HG03432 (cell line): ENCODE measurements at regions not wholly inside any gene's neighbourhood (a gene's known extent, or its start where the extent isn't known, plus 50 kb on each side); places are given as distances from the start of the nearest gene placed in this dataset.
"Not testable (repeated sequence)": the region's sequence is repeated elsewhere in the genome, so short reads cannot be mapped to it uniquely, and the experiment has no call there.

Experiments used
- ATAC-seq: cut with Tn5 transposase; IDR thresholded peaks from one replicate; pipeline ENCODE4 v1.9.1; 2021; ENCODE audit warnings: mild to moderate bottlenecking, moderate library complexity; ENCODE audit not compliant: unreplicated experiment

DNA sequence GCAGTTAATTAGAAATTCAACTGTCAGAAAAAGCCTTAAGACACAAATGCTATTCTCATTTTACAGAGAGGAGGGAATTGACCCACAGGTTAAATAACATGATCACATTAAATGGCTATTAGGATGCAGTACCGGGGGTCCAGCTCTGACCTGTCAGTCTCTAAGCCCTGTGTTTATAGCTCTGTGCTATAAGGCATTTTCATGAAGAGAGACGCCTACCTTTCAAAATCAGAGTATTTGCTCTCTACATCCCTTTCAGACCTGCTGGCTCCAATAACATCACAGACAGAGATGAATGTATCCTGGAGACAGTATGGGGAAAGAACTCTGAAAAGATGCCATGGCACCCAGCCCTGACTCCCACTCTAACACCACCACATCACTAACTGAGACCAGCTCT lies 189.9 kb upstream of the PRSS58 start:
- ATAC-seq = no peak

DNA sequence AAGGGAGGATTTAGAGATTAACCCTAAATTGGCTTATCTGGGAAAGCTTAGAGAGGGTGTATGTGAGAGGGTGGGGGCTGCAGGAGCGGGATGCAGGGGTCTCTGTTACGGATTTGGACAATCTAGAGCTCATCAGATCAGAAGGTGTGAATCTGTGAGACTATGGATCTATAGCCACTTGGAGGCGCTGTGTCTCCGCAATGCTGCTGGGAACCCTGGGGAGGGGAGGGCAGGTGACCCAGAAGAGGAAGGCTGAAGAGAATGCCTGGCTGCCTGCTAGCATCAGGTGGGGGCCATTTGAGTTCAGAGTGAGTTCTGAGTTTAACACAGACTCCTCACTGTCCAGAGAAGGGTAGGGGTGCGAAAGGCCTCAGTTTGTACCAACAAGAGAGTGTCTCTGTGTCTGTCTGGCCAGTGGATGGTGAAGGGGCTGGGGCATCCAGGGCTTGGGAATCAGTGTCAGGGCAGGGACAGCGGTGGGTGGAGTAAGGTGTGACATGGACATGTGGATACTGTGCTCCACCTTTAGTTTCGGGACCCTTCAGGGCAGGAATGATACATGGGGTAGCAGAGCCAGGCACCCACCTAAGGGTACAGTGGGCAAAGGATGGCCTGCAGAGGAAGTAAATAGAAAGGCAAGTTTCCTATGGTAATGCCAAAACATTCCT lies 187.3 kb upstream of the PRSS58 start:
- ATAC-seq = no peak

DNA sequence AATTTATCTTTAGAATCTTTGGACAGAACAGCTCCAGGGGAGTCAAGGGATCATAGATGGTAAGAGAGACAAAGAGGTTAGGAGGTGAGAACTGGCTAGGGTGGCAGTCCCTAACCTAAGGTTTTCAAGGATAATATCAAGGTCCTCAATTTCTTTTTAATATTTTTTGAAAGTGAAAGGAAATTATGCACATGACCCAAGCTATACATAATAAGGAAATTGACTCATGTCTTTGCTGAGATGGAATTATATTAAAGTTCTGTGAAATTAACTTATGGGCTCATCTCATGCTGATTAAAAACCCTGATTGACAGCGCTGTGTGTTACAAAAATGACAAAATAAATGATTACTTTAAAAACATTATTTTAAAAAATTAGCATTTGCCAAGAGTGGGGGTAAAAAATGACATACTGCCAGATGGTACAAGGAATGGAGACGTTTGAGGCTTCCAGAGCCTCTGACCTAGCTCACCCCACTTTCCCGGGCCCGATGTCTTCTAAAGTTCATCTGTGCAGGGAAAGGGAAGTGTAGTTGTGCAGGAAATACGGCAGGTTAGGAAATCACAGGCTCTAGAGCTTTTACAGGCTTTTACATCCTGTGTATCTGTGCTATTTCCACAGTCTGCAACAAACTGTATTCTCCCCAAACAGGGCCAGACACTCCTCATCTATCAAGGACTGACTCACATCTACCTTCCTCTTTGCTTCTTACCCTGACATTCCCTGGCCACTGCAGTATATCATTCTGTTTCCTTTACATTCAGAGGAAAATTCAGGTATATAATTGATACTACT lies 185.6 kb upstream of the PRSS58 start:
- no peak for ATAC-seq

DNA sequence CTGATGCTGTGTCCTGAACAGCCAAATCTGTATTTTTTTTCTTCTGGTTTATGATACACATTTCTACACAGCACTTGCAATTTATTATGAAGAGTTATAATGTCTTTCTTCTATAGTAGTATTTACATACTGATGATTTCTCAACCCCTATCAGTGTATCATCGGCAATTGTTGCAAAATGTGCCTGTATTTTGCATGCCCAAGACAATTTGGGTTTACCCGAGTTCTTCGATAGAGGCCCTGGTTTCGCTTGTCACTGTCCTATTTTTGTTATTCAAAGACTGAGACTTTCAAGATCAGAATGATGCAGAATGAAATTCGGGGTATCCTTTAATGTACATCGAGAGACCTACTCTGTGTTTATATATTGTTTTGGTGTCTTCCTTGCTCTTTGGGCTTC lies 184.5 kb upstream of the PRSS58 start:
- no peak for ATAC-seq

DNA sequence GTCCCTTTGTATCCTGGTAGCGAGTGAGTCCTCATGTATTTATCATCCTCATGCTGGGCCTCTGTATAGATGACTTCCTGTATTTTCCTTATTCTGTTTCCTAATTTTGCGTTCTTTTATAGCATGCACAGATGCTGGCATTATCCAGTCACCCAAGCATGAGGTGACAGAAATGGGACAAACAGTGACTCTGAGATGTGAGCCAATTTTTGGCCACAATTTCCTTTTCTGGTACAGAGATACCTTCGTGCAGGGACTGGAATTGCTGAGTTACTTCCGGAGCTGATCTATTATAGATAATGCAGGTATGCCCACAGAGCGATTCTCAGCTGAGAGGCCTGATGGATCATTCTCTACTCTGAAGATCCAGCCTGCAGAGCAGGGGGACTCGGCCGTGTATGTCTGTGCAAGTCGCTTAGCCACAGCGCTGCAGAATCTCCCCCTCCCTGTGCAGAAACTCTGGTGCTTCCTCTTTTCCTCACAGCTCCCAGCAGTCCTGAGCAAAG lies 183.1 kb upstream of the PRSS58 start:
- ATAC-seq = peak; percentile 35

DNA sequence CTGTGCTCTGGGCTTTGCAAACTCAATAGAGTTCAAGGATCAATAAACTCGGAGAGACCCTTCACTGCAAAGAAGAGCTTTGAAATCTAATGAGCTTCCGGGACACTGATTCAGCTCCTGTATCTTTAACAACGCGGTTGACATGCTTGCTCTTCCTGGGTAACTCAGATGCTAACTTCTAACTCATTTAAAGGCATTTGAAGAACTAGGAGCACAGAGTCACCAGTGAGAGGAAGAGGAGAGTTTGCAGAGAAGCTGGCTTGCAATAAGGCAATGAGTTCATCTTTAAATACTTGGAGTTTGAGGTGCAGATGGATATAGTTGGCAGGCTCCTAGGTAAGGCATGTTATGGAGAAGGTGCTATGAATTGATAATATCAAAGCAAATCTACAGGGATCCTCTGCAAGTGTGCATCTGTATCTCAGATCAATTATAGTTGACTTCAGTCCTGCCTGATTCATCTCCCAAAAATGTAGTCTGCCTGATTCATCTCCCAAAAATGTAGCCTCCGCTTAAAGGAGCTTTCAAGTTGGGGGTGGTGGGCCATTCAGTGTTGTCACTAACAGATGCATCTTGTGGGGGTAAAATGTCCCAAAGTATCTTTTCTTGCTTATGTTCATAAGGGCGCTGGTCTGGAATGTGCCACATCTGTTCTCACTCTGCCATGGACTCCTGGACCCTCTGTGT lies 182.5 kb upstream of the PRSS58 start:
- no peak for ATAC-seq

DNA sequence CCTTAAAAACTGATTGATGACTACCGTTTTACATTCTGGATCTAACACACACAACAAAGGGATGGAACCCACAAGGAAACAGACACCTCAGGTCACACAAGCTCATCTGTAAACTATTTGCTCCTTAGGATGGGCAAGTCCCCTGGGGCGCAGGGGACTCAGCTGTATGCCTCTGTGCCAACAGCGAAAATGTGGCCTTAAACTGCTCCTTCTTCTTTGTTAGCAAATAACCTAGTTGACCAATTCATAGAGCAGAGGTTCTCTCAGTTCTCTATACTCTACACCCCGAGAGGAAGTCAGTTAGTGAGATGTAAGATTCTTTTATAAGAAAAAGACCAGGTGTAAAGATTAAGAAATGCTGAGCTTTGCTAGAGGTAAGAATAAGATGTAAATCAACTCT lies 181.9 kb upstream of the PRSS58 start:
- peak; percentile 71 for ATAC-seq

DNA sequence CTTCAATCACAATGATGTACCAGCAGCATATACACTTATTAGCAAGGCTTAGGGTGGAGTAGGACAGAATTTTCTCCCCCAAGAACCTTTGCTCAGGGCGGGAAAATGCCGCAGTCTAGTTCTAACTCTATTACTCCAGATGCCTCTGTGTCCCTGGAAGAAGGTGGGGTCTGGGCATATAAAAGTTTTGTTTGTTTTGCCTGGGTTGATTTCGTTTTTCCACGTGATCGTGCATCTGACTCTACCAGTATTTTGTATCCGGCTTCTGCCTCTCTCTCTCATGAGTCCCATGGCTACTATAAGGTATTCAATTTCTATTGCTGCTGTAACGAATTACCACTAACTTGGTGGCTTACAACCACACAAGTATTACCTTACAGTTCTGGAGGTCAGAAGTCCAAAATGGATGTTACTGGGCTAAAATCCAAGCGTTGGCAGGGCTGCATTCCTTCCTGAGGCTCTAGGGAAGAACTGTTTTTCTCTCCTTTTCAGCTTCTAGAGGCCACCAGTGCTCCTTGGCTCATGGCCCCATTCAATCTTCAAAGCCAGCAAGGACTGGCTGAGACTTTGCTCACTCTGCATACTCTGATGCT lies 181.2 kb upstream of the PRSS58 start:
- ATAC-seq = no peak

DNA sequence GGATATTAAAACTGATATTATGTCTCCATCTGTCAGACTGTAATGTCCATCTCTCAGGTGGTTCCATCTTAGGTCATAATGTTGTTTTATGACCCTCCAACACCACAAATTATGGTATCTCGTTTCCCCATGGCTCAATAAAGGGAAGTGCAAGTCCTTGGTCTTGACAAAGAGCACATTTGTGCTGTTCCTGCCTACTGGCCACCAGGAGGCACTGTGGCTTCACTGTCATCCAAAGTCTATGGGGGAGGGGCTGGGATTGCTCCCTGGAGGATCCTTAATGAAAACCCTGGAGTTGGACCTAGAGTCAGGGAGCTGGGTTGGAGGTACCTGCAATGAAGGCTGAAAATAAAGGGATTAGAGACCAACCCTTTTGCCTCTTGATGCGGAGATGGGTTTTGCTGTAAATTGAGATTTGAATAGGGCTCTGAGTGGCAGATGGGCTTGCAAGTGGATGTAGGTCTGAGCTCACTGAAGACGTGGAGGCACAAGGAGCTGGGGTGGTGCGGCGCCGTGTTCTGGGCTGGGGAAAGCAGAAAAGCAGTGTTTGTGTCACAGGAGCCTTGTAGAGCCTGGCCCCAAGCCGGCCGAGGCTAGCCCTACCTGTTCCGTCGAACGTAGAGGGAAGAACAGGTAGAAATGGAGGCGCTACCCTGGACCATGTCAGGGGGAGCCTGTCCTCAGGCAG lies 180.5 kb upstream of the PRSS58 start:
- ATAC-seq = no peak

DNA sequence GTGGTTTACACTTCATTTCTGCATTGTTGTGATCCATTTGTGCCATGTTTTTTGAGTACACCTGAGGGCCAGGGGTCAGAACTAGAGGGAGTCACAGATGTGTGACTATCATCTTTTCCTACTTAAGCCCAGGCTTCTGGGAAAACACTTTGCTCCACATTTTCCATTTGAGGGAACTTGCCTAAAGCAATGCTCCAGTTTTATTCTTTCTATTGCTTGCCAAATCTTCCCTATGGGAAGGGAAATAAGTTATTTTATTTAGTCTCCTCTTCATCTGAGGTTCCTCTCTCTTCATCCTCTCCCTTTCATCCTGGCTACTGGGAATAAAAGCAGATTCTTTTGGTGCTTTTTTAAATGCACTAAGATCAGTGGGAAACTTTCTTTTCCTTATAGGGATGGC lies 179.9 kb upstream of the PRSS58 start:
- ATAC-seq = no peak

DNA sequence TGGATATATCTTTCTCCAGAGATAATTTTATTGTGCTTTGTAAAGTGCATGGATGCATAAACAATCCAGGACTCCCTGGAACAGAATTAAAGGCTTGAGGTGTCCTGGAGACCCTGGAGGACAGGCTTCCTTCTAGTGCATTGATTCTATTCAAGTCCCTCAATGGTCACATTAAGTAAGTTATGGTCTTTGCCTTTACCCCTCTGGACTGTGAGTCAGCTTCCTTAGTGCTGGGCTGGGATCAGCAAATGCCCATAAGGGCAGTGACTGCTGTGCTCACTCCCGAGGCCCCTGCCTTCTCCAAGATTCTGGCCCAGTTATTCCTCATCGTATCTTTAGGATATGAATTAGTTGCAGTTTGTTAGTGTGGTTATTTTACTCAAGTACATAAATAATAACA lies 178.7 kb upstream of the PRSS58 start:
- no peak for ATAC-seq

DNA sequence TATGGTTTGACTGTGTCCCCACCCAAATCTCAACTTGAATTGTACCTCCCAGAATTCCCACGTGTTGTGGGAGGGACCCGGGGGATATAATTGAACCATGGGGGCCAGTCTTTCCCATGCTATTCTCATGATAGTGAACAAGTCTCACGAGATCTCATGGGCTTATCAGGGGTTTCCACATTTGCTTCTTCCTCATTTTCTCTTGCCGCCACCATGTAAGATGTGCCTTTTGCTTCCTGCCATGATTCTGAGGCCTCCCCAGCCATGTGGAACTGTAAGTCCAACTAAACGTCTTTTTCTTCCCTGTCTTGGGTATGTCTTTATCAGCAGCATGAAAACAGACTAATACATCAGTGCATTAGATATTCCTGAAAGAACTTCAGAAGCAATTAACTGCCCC lies 177.7 kb upstream of the PRSS58 start:
- ATAC-seq = not testable (repeated sequence)

DNA sequence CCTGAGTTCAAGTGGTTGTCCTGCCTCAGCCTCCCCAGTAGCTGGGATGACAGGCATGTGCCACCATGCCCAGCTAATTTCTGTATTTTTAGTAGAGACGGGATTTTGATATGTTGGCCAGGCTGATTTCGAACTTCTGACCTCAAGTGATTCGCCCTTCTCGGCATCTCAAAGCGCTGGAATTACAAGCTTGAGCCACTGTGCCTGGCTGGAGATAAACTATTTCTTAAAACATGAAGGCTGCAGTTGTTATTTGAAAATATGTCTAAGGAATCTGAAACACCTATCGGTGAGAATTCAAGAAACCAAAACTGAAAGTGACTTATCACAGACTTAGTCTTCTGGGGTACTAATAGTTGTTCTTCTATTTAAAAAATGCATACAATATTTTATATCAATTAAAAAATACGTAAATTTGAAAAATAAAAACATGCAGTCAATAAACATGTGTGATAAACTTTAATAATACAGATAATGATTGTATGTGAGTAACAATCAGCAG lies 176.9 kb upstream of the PRSS58 start:
- ATAC-seq = no peak

DNA sequence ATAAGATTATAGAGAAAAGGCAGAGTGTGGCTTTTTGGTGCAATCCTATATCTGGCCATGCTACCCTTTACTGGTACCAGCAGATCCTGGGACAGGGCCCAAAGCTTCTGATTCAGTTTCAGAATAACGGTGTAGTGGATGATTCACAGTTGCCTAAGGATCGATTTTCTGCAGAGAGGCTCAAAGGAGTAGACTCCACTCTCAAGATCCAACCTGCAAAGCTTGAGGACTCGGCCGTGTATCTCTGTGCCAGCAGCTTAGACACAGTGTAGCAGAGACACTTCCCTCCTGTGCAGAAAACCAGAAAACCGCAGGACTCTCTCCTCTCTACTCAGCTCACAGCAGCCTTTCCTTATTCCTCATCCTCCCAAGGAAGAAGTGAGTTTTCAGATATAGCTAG lies 176.3 kb upstream of the PRSS58 start:
- ATAC-seq = peak; percentile 62

DNA sequence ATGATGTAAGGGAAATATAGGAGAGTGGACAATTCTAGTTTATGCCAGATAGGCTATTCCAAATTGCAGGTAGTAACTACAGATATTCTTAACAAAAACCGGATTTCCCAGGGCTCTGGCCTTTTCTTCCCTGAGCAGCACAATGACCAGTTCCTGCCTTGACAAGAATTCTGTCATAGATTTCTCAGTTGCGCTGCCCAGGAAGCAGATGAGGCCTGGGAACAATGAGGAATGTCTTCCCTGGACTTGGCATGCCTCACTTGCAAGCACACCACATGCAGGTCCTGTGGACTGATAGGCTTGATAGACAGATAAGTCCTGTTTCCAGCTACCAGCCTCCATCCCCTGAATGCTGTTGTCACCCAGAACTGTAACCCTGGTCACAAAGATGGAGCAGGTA lies 174.5 kb upstream of the PRSS58 start:
- no peak for ATAC-seq

DNA sequence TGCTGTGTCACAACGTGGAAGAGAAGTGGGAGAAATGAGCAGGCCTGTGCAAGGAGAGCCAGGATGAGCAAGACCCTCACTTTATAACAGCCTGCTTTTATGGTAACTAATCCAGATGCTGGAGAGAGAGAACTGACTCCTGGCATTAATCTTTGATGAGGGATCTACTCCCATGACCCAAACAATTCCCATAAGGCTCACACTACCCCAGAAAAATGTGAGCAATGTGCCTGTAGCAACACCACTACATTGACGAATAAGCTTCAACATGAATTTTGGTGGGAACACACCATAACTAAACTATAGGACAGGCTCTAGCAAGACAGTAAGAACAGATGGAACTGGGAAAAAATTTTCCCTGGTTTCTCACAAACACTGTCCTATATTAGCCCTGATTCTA lies 173.6 kb upstream of the PRSS58 start:
- no peak for ATAC-seq

DNA sequence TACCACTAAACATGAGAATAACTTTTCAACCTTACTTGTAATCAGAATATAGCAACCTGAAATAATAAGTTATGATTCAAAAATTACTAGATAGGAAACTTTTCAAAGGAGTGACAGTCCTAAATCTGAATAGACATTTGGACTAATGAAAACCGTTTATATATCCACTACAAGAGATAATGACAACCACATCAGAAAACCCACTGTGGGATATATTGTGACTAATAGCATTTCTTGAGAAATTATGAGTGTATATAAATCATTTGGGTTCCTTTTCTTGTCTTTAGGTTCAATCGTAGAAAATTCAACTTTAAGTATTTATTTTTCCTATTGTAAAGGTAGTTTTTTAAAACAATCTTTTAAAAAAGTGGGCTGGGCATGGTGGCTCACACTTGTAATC lies 170.2 kb upstream of the PRSS58 start:
- no peak for ATAC-seq

DNA sequence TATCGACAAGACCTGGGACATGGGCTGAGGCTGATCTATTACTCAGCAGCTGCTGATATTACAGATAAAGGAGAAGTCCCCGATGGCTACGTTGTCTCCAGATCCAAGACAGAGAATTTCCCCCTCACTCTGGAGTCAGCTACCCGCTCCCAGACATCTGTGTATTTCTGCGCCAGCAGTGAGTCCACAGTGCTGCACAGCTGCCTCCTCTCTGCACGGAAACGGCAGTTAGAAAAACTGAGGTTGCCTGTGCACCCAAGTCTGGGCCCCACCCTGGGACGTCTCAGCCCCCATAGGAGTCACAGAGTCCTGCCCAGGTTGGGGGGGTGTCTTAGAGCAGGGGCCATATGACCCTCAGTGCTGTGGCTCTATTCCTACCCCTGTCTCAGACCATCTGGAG lies 167.4 kb upstream of the PRSS58 start:
- no peak for ATAC-seq

DNA sequence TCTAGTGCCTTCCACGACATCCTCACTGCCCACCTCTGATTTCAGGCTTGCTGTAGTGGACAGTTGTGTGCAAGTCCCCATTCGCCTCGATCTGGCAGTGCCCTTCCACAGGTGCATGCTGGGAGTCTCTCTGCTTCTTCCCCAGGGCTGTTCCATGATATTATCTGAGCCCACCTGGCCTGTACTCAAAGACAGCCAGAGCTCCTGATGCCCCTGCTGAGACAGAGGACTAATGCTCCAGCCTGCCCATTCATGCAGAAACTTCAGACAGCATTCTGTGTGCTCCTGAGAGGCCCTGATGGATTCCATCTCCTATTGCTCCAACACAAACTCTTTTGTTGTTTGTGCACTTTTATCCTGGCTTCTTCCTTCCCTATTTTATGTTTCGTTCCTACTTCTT lies 164.8 kb upstream of the PRSS58 start:
- ATAC-seq = no peak

DNA sequence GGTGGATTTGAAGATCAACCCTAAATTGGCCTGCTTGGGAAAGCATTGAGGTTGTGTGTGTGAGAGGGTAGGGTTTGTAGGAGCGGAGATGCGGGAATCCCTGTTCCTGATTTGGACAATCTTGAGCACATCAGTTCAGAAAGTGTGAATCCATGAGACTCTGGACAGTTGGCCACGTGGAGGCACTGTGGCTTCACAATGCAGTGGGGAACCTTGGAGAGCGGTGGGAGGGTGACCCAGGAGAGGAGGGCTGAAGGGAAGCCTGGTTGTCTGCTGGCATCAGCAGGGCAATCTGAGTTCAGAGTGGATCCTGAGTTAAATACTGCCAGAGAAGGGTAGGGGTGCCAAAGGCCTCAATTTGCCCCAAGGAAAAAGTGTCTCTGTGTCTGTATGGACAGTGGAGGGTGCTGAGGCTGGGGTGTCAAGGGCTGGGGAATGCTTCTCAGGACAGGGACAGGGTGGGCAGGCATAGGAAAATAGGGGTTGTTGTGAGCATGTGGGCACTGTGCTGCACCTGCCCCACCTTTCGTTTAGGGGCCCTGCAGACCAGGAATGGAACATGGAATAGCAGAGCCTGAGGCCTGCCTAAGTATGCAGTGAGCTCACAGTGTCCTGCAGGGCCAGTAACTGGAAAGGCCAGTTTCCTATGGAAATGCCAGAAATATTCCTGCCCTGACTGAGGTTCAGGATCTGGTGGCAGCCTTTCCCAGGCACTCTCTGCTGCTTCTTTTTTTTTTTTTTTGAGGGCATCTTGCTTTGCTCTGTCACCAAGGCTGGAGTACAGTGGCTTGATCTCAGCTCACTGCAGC lies 162.9 kb upstream of the PRSS58 start:
- no peak for ATAC-seq
